ENCODE measurements at regions not wholly inside any gene's neighbourhood (a gene's known extent, or its start where the extent isn't known, plus 50 kb on each side); places are given as distances from the start of the nearest gene placed in this dataset.
"Not testable (repeated sequence)": the region's sequence is repeated elsewhere in the genome, so short reads cannot be mapped to it uniquely, and the experiment has no call there.

- TF ChIP-seq CTCF (IDR thresholded peaks at IDR 0.05; ENCODE audit: poor library complexity); EZH2 (IDR thresholded peaks at IDR 0.05; ENCODE audit: borderline replicate concordance); EZH2phosphoT487 (IDR thresholded peaks at IDR 0.05; ENCODE audit: low read depth, severe bottlenecking, unreplicated experiment): not testable (repeated sequence)
These were observed 69.6 kb upstream of the NBPF26 start for GRCh38 chr1:120654114-120654513.
